ENCODE measurements at regions not wholly inside any gene's neighbourhood (a gene's known extent, or its start where the extent isn't known, plus 50 kb on each side); places are given as distances from the start of the nearest gene placed in this dataset.

- POLR2A ChIA-PET: no interaction called here
- FAIRE-seq: no peak
Measured at GRCh38 chr11:127524618-127525017, 524.0 kb upstream of the KIRREL3 start.

GRCh38 chr11:127521413-127521812 lies 520.8 kb upstream of the KIRREL3 start:
- Histone ChIP-seq H2AFZ (ENCODE audit: control insufficient read depth, low read depth, low read length) (no peak overlapping the region), H3K27me3 (replicated peaks in 1 of 2; ENCODE audit: control insufficient read depth in 2 of 2, insufficient read depth in 2 of 2, low read length in 1 of 2) (no peaks in the 10 kb centered on the region), H3K36me3 (ENCODE audit: control insufficient read depth in 2 of 2, insufficient read depth in 2 of 2, low read length in 1 of 2) (no peaks in the 10 kb centered on the region), H3K9me3 (replicated peaks; ENCODE audit: control insufficient read depth, insufficient read depth, low read length) (no peaks in the 10 kb centered on the region), H3K4me1 (ENCODE audit: control insufficient read depth, insufficient read depth, low read length) (no peaks in the 10 kb centered on the region), H4K20me1 (ENCODE audit: control insufficient read depth, insufficient read depth) (no peaks in the 10 kb centered on the region), H3K4me2 (ENCODE audit: control insufficient read depth, insufficient read depth) (no peak overlapping the region), H3K27ac (ENCODE audit: control insufficient read depth, insufficient read depth) (no peak overlapping the region), H3K79me2 (ENCODE audit: control insufficient read depth, insufficient read depth, low read length) (no peaks in the 10 kb centered on the region), H3K9ac (ENCODE audit: control insufficient read depth, insufficient read depth, low read length) (no peak overlapping the region), H3K4me3 (no peak overlapping the region)
- TF ChIP-seq GABPA (IDR thresholded peaks at IDR 0.05; ENCODE audit: low read depth): no peak
- TF ChIP-seq SUZ12 (IDR thresholded peaks at IDR 0.05; ENCODE audit: unreplicated experiment): no peak
- no peak for TF ChIP-seq CBX3 (IDR thresholded peaks at IDR 0.05; ENCODE audit: borderline replicate concordance, low read depth)
- TF ChIP-seq IRF3 (IDR thresholded peaks at IDR 0.05): no peak
- TF ChIP-seq SRF (IDR thresholded peaks at IDR 0.05; ENCODE audit: low read depth in 2 of 2, low read length in 2 of 2): no peak
- TF ChIP-seq ZBTB33 (IDR thresholded peaks at IDR 0.05): no peak
- no peak for TF ChIP-seq NKRF (conservative IDR thresholded peaks at IDR 0.05)
- no peak for TF ChIP-seq ZNF24 (IDR thresholded peaks at IDR 0.05)
- SMC1A ChIA-PET (ENCODE audit: uncharacterized antibody, unreplicated experiment): no interaction called here
- DNase-seq (ENCODE audit: low read depth, low spot score): no peak
- no peak for FAIRE-seq
- CTCF ChIA-PET: interaction anchor here (1.2 kb wide), 1 partner anchor 17 kb away, joined by 3 read pairs; no protein-coding TSS in a partner anchor
- in situ Hi-C loops (cut with MboI) (no loop called here), intact Hi-C loops (cut with micrococcal nuclease; ENCODE audit: unreplicated experiment) (no loop called here)
- RAD21 ChIA-PET (ENCODE audit: unreplicated experiment): no interaction called here
- POLR2A ChIA-PET: no interaction called here
- ATAC-seq: no peak
- BruUV-seq (replicated peaks): no TSS peak
- WGBS (ENCODE audit: insufficient coverage, insufficient replicate concordance, low lambda C conversion rate, missing lambda C conversion rate): 33% methylated on average over 2 of the region's 2 CpGs

More at GRCh38 chr11:127524618-127525017, 524.0 kb upstream of the KIRREL3 start:
- ChIA-PET RAD21 (ENCODE audit: unreplicated experiment) (no interaction called here), CTCF (no interaction called here), SMC1A (ENCODE audit: uncharacterized antibody, unreplicated experiment) (interaction anchor here (0.6 kb wide), 1 partner anchor 1228 kb away, joined by 3 read pairs; no protein-coding TSS in a partner anchor)
- Histone ChIP-seq H3K9me3 (replicated peaks; ENCODE audit: control insufficient read depth, insufficient read depth, low read length) (no peaks in the 10 kb centered on the region), H3K4me1 (ENCODE audit: control insufficient read depth, insufficient read depth, low read length) (no peaks in the 10 kb centered on the region), H3K4me2 (ENCODE audit: control insufficient read depth, insufficient read depth) (no peak overlapping the region), H3K4me3 (no peak overlapping the region), H3K36me3 (ENCODE audit: control insufficient read depth in 2 of 2, insufficient read depth in 2 of 2, low read length in 1 of 2) (no peaks in the 10 kb centered on the region), H3K27me3 (replicated peaks in 1 of 2; ENCODE audit: control insufficient read depth in 2 of 2, insufficient read depth in 2 of 2, low read length in 1 of 2) (no peaks in the 10 kb centered on the region), H3K9ac (ENCODE audit: control insufficient read depth, insufficient read depth, low read length) (no peak overlapping the region), H2AFZ (ENCODE audit: control insufficient read depth, low read depth, low read length) (no peak overlapping the region), H3K79me2 (ENCODE audit: control insufficient read depth, insufficient read depth, low read length) (no peaks in the 10 kb centered on the region), H3K27ac (ENCODE audit: control insufficient read depth, insufficient read depth) (no peak overlapping the region), H4K20me1 (ENCODE audit: control insufficient read depth, insufficient read depth) (no peaks in the 10 kb centered on the region)
- in situ Hi-C loops (cut with MboI): no loop called here
- TF ChIP-seq HSF1 (IDR thresholded peaks at IDR 0.05; ENCODE audit: low read depth, low read length): no peak
- 3% methylated on average over 4 of the region's 4 CpGs for WGBS (ENCODE audit: insufficient coverage, insufficient replicate concordance, low lambda C conversion rate, missing lambda C conversion rate)
- DNase-seq (ENCODE audit: low read depth, low spot score) (no peak), ATAC-seq (no peak)
- BruUV-seq (replicated peaks): no TSS peak
- intact Hi-C loops (cut with micrococcal nuclease; ENCODE audit: unreplicated experiment): no loop called here

Measured in GM12878 (cell line).